ENCODE measurements at regions not wholly inside any gene's neighbourhood (a gene's known extent, or its start where the extent isn't known, plus 50 kb on each side); places are given as distances from the start of the nearest gene placed in this dataset.

DNA sequence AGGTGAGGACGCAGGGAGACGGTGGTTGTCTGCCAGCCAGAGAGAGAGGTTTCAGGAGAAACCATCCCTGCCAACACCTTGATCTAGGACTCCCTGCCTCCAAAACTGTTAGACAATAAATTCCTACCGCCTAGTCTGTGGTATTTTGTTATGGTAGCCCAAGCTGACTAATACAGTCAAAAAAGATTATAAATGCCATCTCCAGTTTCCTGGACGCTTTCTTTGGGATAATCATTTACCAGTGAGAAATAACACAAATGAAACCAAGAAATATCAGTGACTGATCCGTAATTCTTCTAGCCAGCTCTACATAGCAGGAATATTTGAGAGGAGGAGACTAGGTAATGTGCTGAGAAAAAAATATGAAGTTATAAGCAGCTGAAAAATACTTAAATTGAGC is 707.8 kb upstream of the LMCD1 start:
- H3K9me3 Mint-ChIP-seq: no peaks in the 10 kb centered on the region
- H3K4me1 Mint-ChIP-seq (ENCODE audit: low read depth): no peaks in the 10 kb centered on the region
- no peaks in the 10 kb centered on the region for H3K27me3 Mint-ChIP-seq (ENCODE audit: low read depth)
- ATAC-seq: no peak
- no peak for DNase-seq
- H3K36me3 Mint-ChIP-seq (ENCODE audit: insufficient read depth): no peaks in the 10 kb centered on the region
- no peak overlapping the region for H3K4me3 Mint-ChIP-seq

- Mint-ChIP-seq H3K9me3 (no peaks in the 10 kb centered on the region), H3K4me1 (ENCODE audit: low read depth) (peaks cover 2% of the 10 kb centered on the region), H3K27me3 (ENCODE audit: low read depth) (no peaks in the 10 kb centered on the region), H3K4me3 (no peak overlapping the region), H3K36me3 (ENCODE audit: insufficient read depth) (no peaks in the 10 kb centered on the region)
- DNase-seq (no peak), ATAC-seq (no peak)
These were observed 703.3 kb upstream of the LMCD1 start for GRCh38 chr3:7798276-7798675.

- no peak for DNase-seq
- Mint-ChIP-seq H3K27me3 (ENCODE audit: low read depth) (no peaks in the 10 kb centered on the region), H3K36me3 (ENCODE audit: insufficient read depth) (no peaks in the 10 kb centered on the region), H3K9me3 (no peaks in the 10 kb centered on the region), H3K4me3 (no peak overlapping the region), H3K4me1 (ENCODE audit: low read depth) (peaks cover 2% of the 10 kb centered on the region)
- ATAC-seq: no peak
These were observed 701.4 kb upstream of the LMCD1 start for GRCh38 chr3:7800006-7800780.

- Mint-ChIP-seq H3K36me3 (ENCODE audit: insufficient read depth) (no peaks in the 10 kb centered on the region), H3K4me3 (no peak overlapping the region), H3K4me1 (ENCODE audit: low read depth) (no peaks in the 10 kb centered on the region), H3K27me3 (ENCODE audit: low read depth) (no peaks in the 10 kb centered on the region), H3K9me3 (peaks cover 8% of the 10 kb centered on the region)
- ATAC-seq (no peak), DNase-seq (no peak)
These were observed 689.1 kb upstream of the LMCD1 start for GRCh38 chr3:7812490-7812889.

DNA sequence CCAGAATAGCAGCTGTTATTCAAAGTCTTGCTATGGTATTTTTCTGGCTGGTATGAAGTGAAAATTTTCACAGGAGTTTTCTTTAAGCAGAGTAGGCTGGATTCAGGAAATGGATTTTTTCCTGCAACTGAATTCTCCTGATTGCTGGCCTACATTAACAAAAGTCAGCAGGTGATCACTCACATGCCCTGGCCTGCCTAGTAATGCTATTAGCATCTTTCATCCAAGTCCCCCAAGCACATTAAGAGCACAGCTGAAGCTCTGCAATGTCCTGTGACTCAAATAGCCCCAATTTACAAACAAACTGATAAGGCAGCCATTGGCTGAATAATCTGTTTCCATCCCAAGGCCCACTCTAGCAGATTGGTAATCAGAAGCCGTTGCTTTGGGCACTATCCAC is 688.3 kb upstream of the LMCD1 start:
- no peaks in the 10 kb centered on the region for H3K4me1 Mint-ChIP-seq (ENCODE audit: low read depth)
- DNase-seq (no peak), ATAC-seq (no peak)
- H3K9me3 Mint-ChIP-seq: peaks cover 8% of the 10 kb centered on the region
- no peaks in the 10 kb centered on the region for H3K36me3 Mint-ChIP-seq (ENCODE audit: insufficient read depth)
- H3K4me3 Mint-ChIP-seq: no peak overlapping the region
- no peaks in the 10 kb centered on the region for H3K27me3 Mint-ChIP-seq (ENCODE audit: low read depth)

GRCh38 chr3:7817239-7817638 is 684.4 kb upstream of the LMCD1 start:
- ATAC-seq (no peak), DNase-seq (no peak)
- H3K4me1 Mint-ChIP-seq (ENCODE audit: low read depth): no peaks in the 10 kb centered on the region
- peaks cover 10% of the 10 kb centered on the region for H3K9me3 Mint-ChIP-seq
- no peaks in the 10 kb centered on the region for H3K36me3 Mint-ChIP-seq (ENCODE audit: insufficient read depth)
- H3K4me3 Mint-ChIP-seq: no peak overlapping the region
- no peaks in the 10 kb centered on the region for H3K27me3 Mint-ChIP-seq (ENCODE audit: low read depth)

GRCh38 chr3:7820969-7821368 is 680.7 kb upstream of the LMCD1 start:
- H3K9me3 Mint-ChIP-seq: peaks cover 32% of the 10 kb centered on the region
- H3K4me1 Mint-ChIP-seq (ENCODE audit: low read depth): no peaks in the 10 kb centered on the region

DNA sequence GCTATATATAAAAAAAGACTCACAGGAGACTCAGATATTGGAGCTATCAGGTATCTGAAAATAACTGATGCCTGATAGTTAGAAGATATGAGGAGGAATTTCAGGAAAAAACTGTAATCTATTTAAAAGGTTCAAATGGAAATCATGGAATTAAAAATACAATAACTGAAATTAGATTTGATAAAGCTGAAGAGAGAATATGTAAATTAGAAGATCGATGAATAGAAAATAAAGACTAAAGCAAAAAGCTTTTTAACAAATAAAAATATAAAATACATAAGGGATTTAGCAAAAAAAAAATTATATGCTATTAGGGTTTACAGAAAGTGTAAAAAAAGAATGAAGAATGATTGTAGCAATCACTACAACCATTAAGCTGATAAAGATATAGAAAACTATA is 679.8 kb upstream of the LMCD1 start:
- H3K36me3 Mint-ChIP-seq (ENCODE audit: insufficient read depth): no peaks in the 10 kb centered on the region
- DNase-seq (no peak), ATAC-seq (no peak)
- H3K27me3 Mint-ChIP-seq (ENCODE audit: low read depth): no peaks in the 10 kb centered on the region
- peaks cover 37% of the 10 kb centered on the region for H3K9me3 Mint-ChIP-seq
- no peaks in the 10 kb centered on the region for H3K4me1 Mint-ChIP-seq (ENCODE audit: low read depth)
- no peak overlapping the region for H3K4me3 Mint-ChIP-seq

More at GRCh38 chr3:7820969-7821368, 680.7 kb upstream of the LMCD1 start:
- no peak for DNase-seq
- no peaks in the 10 kb centered on the region for H3K36me3 Mint-ChIP-seq (ENCODE audit: insufficient read depth)
- no peaks in the 10 kb centered on the region for H3K27me3 Mint-ChIP-seq (ENCODE audit: low read depth)
- ATAC-seq: no peak
- no peak overlapping the region for H3K4me3 Mint-ChIP-seq

GRCh38 chr3:7841451-7841850 is 660.2 kb upstream of the LMCD1 start:
- H3K4me3 Mint-ChIP-seq: no peak overlapping the region
- H3K9me3 Mint-ChIP-seq: no peaks in the 10 kb centered on the region
- H3K27me3 Mint-ChIP-seq (ENCODE audit: low read depth): no peaks in the 10 kb centered on the region
- no peaks in the 10 kb centered on the region for H3K4me1 Mint-ChIP-seq (ENCODE audit: low read depth)
- no peak for DNase-seq
- no peaks in the 10 kb centered on the region for H3K36me3 Mint-ChIP-seq (ENCODE audit: insufficient read depth)
- no peak for ATAC-seq

DNA sequence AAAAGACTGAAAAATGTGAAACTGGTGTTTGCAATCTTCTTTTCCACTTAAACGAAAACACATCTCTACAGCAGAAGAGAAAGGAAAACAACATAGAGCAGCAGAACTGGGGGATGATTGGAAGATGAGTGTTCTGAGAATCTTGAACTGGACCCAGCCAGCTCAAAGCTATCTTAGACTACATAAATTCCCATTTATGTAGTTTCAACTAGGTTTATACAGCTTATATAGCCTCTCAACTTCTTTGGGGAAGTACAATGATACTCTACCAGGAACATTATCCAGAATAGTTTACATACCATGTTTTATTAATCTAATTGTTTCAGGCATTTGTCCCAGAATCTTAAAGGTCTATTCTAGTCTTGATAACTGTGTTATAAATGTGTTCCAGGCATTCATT is 658.2 kb upstream of the LMCD1 start:
- H3K9me3 Mint-ChIP-seq: no peaks in the 10 kb centered on the region
- no peak overlapping the region for H3K4me3 Mint-ChIP-seq
- DNase-seq: no peak
- no peaks in the 10 kb centered on the region for H3K27me3 Mint-ChIP-seq (ENCODE audit: low read depth)
- H3K4me1 Mint-ChIP-seq (ENCODE audit: low read depth): no peaks in the 10 kb centered on the region
- no peaks in the 10 kb centered on the region for H3K36me3 Mint-ChIP-seq (ENCODE audit: insufficient read depth)
- ATAC-seq: no peak

DNA sequence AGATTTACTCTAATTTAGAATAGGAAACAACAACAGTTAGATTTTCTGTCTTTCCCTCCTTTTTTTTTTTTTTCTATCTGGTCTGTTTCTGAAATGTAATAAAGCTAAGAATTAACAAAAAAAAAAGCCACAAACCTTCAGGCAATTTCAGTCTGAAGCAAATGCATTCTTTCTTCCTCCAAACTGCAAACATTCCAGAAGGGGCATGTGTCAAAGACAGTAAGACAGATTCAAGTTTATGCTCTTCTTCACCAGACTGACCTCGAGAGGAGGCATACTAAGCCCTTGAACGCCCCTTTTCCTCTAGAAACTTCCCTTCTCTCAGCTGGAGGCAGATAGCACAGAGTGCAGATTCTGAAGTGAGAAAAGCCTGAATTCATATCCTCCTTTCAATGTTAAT is 654.6 kb upstream of the LMCD1 start:
- H3K9me3 Mint-ChIP-seq: no peaks in the 10 kb centered on the region
- DNase-seq (no peak), ATAC-seq (no peak)
- no peak overlapping the region for H3K4me3 Mint-ChIP-seq
- H3K36me3 Mint-ChIP-seq (ENCODE audit: insufficient read depth): no peaks in the 10 kb centered on the region
- no peaks in the 10 kb centered on the region for H3K4me1 Mint-ChIP-seq (ENCODE audit: low read depth)
- no peaks in the 10 kb centered on the region for H3K27me3 Mint-ChIP-seq (ENCODE audit: low read depth)

- Mint-ChIP-seq H3K27me3 (ENCODE audit: low read depth) (no peaks in the 10 kb centered on the region), H3K9me3 (no peaks in the 10 kb centered on the region), H3K4me1 (ENCODE audit: low read depth) (no peaks in the 10 kb centered on the region), H3K4me3 (no peak overlapping the region), H3K36me3 (ENCODE audit: insufficient read depth) (no peaks in the 10 kb centered on the region)
- ATAC-seq (no peak), DNase-seq (no peak)
These were observed 654.1 kb upstream of the LMCD1 start for GRCh38 chr3:7847521-7847920.

DNA sequence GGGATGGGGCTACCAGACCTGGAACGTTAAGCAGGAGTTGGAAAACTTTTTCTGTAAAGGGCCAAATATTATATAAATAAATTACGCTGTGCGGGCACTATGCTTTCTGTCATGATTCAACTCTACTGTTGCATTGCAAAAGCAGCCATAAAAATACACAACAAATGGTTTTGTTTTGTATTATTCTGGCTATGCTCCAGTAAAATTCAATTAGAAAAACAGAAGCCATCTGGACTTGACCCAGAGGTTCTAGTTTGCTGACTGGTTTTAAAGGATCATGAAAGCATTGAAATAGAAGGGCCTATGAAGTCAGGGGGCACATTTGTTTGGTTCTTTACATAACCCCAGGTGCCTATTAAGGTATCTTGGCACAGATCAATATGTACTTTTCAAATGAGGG is 647.4 kb upstream of the LMCD1 start:
- H3K9me3 Mint-ChIP-seq: no peaks in the 10 kb centered on the region
- no peaks in the 10 kb centered on the region for H3K36me3 Mint-ChIP-seq (ENCODE audit: insufficient read depth)
- no peak for DNase-seq
- no peaks in the 10 kb centered on the region for H3K4me1 Mint-ChIP-seq (ENCODE audit: low read depth)
- no peak overlapping the region for H3K4me3 Mint-ChIP-seq
- no peak for ATAC-seq
- H3K27me3 Mint-ChIP-seq (ENCODE audit: low read depth): no peaks in the 10 kb centered on the region

DNA sequence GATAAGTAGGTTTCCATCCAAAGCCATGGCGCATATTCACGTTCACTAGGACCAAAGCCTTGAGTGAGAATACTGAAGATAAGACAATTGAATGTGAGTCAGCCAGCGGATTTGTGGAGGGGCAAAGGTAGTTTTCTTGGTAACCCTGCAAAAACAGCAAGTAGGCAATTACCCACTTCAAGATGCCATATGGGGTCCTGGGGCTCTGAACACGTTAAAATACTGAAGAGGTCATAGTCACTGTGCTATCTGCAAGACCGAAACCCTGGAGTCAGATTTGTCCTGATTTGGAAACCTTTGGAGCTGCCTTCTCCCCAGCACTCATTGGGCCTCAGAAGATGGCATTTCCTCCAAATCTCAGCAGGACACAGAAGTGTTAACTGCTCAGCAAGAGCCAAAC is 646.9 kb upstream of the LMCD1 start:
- H3K4me1 Mint-ChIP-seq (ENCODE audit: low read depth): no peaks in the 10 kb centered on the region
- DNase-seq (no peak), ATAC-seq (no peak)
- no peak overlapping the region for H3K4me3 Mint-ChIP-seq
- H3K9me3 Mint-ChIP-seq: no peaks in the 10 kb centered on the region
- no peaks in the 10 kb centered on the region for H3K36me3 Mint-ChIP-seq (ENCODE audit: insufficient read depth)
- H3K27me3 Mint-ChIP-seq (ENCODE audit: low read depth): no peaks in the 10 kb centered on the region

GRCh38 chr3:7865611-7866010 is 636.0 kb upstream of the LMCD1 start:
- no peaks in the 10 kb centered on the region for H3K27me3 Mint-ChIP-seq (ENCODE audit: low read depth)
- H3K36me3 Mint-ChIP-seq (ENCODE audit: insufficient read depth): no peaks in the 10 kb centered on the region
- no peak overlapping the region for H3K4me3 Mint-ChIP-seq
- no peak for DNase-seq
- ATAC-seq: no peak
- peaks cover 18% of the 10 kb centered on the region for H3K4me1 Mint-ChIP-seq (ENCODE audit: low read depth)
- peaks cover 4% of the 10 kb centered on the region for H3K9me3 Mint-ChIP-seq

DNA sequence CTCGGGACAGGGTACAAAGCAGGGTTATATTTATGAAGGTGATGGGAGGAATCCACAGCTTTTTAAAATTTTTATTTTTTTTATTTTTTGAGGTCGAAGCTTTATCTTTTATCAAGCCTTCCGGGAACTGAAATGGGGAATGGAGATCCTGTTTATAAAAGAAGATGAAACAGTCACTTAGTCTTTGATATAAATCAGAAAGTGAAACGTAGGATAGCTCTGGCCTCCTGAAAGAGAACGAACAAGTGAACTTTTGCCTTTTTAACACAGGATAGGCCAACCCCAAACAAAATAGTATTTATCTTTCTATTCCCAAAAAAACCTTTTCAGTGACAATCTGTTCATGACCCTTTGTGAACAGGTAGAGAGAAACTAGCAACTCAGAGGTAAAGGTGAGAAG is 634.0 kb upstream of the LMCD1 start:
- no peaks in the 10 kb centered on the region for H3K36me3 Mint-ChIP-seq (ENCODE audit: insufficient read depth)
- peaks cover 9% of the 10 kb centered on the region for H3K9me3 Mint-ChIP-seq
- peaks cover 18% of the 10 kb centered on the region for H3K4me1 Mint-ChIP-seq (ENCODE audit: low read depth)
- H3K4me3 Mint-ChIP-seq: no peak overlapping the region
- DNase-seq (no peak), ATAC-seq (no peak)
- no peaks in the 10 kb centered on the region for H3K27me3 Mint-ChIP-seq (ENCODE audit: low read depth)
